ENCODE measurements at regions not wholly inside any gene's neighbourhood (a gene's known extent, or its start where the extent isn't known, plus 50 kb on each side); places are given as distances from the start of the nearest gene placed in this dataset.

GRCh38 chr2:60271131-60271530 is 282.3 kb downstream of the BCL11A start:
- no peak overlapping the region for H3K14ac ChIP-seq (ENCODE audit: insufficient read length)
- no peak for TF ChIP-seq ATF3 (IDR thresholded peaks at IDR 0.05; ENCODE audit: insufficient read depth, low read depth, low read length)
- no peak for TF ChIP-seq E2F6 (IDR thresholded peaks at IDR 0.05)
- no peak for TF ChIP-seq YY1 (IDR thresholded peaks at IDR 0.05; ENCODE audit: low read depth, low read length)
- TF ChIP-seq TCF12 (IDR thresholded peaks at IDR 0.05; ENCODE audit: low read depth, low read length): no peak
- no peak for TF ChIP-seq CBX5 (IDR thresholded peaks at IDR 0.05; ENCODE audit: low read depth, low read length)
- no peak for TF ChIP-seq CTCF (IDR thresholded peaks at IDR 0.05; ENCODE audit: control extremely low read depth in 1 of 3, insufficient read depth in 1 of 3, low read depth in 1 of 3, low read length in 3 of 3)
- no peak for TF ChIP-seq HDAC6 (IDR thresholded peaks at IDR 0.05; ENCODE audit: low read depth, low read length)

More at GRCh38 chr2:60271131-60271530, 282.3 kb downstream of the BCL11A start:
- H3K36me3 ChIP-seq (ENCODE audit: control insufficient read depth in 2 of 4, insufficient read depth in 4 of 4, low read length in 3 of 4): no peaks in the 10 kb centered on the region
- no peak overlapping the region for H2AK5ac ChIP-seq (ENCODE audit: low read depth, low read length)
- H2BK12ac ChIP-seq (ENCODE audit: low read depth, low read length): no peak overlapping the region
- H4K8ac ChIP-seq (ENCODE audit: extremely low read depth, insufficient read depth, low read length): no peak overlapping the region
- H4K20me1 ChIP-seq (replicated peaks in 1 of 2; ENCODE audit: control insufficient read depth in 1 of 2, insufficient read depth in 2 of 2, low read length in 2 of 2): no peaks in the 10 kb centered on the region
- H3K4me2 ChIP-seq (ENCODE audit: insufficient read depth in 1 of 2, low read depth in 2 of 2, low read length in 2 of 2): no peak overlapping the region
- ChIA-PET CTCF (ENCODE audit: partially characterized antibody) (interaction anchor here (0.6 to 1.3 kb wide), 2 partner anchors 13 to 738 kb away, joined by 3 read pairs; no protein-coding TSS in a partner anchor), POLR2A (ENCODE audit: partially characterized antibody) (no interaction called here)
- no peak overlapping the region for H3K18ac ChIP-seq (ENCODE audit: extremely low read depth, low read length)
- H3K9ac ChIP-seq (replicated peaks in 1 of 4; ENCODE audit: extremely low read depth in 1 of 4, low read depth in 3 of 4, low read length in 3 of 4): no peak overlapping the region
- no peak overlapping the region for H3K4ac ChIP-seq (replicated peaks; ENCODE audit: insufficient read length, low read depth, low read length)
- H3K9me3 ChIP-seq (ENCODE audit: insufficient read depth in 2 of 2, low read depth in 1 of 2, low read length in 1 of 2): peaks cover 5 to 8% of the 10 kb centered on the region in 2 experiments; a peak in 2 of 4 replicates
- H2AFZ ChIP-seq (ENCODE audit: low read length): no peak overlapping the region
- no peaks in the 10 kb centered on the region for H3K79me2 ChIP-seq (ENCODE audit: control insufficient read depth in 1 of 2, insufficient read depth in 2 of 2, low read length in 2 of 2)
- WGBS, 2 experiments (ENCODE audit: extremely low coverage in 1 of 2, insufficient coverage in 1 of 2, insufficient read length in 1 of 2, insufficient replicate concordance in 2 of 2, low coverage in 1 of 2, low lambda C conversion rate in 2 of 2, missing lambda C conversion rate in 1 of 2): 76% methylated on average over 7 of the region's 7 CpGs; no CpG with 5 or more reads in 1 of the 2 experiments
- no peak overlapping the region for H3K27ac ChIP-seq (ENCODE audit: low read depth, low read length)
- no peaks in the 10 kb centered on the region; the same call in 1 of the 2 replicates for H3K23me2 ChIP-seq (ENCODE audit: low read depth, low read length)
- no peak overlapping the region for H3K4me3 ChIP-seq (ENCODE audit: extremely low read depth in 1 of 4, insufficient read depth in 2 of 4, low read depth in 3 of 4, low read length in 4 of 4)
- no peak overlapping the region for H4K91ac ChIP-seq (replicated peaks; ENCODE audit: insufficient read length, low read length)
- H2BK5ac ChIP-seq (ENCODE audit: low read depth, low read length): no peak overlapping the region
- peaks cover 0 to 2% (median 0%) of the 10 kb centered on the region in 4 experiments; a peak in 1 of 7 replicates for H3K4me1 ChIP-seq (replicated peaks in 1 of 4; ENCODE audit: control insufficient read depth in 3 of 4, insufficient read depth in 4 of 4, low read length in 3 of 4)
- no peaks in the 10 kb centered on the region for H3K27me3 ChIP-seq (replicated peaks in 1 of 4; ENCODE audit: control insufficient read depth in 3 of 4, extremely low read depth in 1 of 4, insufficient read depth in 3 of 4, low read length in 3 of 4)
- no peak overlapping the region for H4K5ac ChIP-seq (ENCODE audit: insufficient read length, low read depth, low read length)
- no peak overlapping the region for H3K56ac ChIP-seq (replicated peaks; ENCODE audit: insufficient read length, low read depth, low read length)
- H3K23ac ChIP-seq (ENCODE audit: insufficient read length): no peak overlapping the region
- FAIRE-seq (no peak), DNase-seq (ENCODE audit: low read depth in 1 of 2, low spot score in 2 of 2) (no peak)
- H2BK20ac ChIP-seq (ENCODE audit: low read length): no peak overlapping the region
- H3K79me1 ChIP-seq (ENCODE audit: low read depth, low read length): no peaks in the 10 kb centered on the region
- H2BK120ac ChIP-seq (replicated peaks; ENCODE audit: low read depth, low read length): no peak overlapping the region
- H2BK15ac ChIP-seq (ENCODE audit: low read length): no peak overlapping the region
